Smooth muscle cell (in vitro differentiated cells): ENCODE measurements at regions not wholly inside any gene's neighbourhood (a gene's known extent, or its start where the extent isn't known, plus 50 kb on each side); places are given as distances from the start of the nearest gene placed in this dataset. TPM values are rescaled to one million over a fixed set of nuclear protein-coding genes. Genes with fewer than 3 reads are reported as not detected.

Experiments
- DNase-seq: peaks from one replicate; lab custom pipeline; 2025; ENCODE audit not compliant: unreplicated experiment; lab: John Stamatoyannopoulos, UW
- H2AFZ ChIP-seq: fragments of 200-600 bp; sonication (generic); 2 replicates; pipeline ENCODE4 v1.6.0; 2016; ENCODE audit warnings: antibody characterized with exemption, low read depth, mild to moderate bottlenecking
- H3F3A ChIP-seq: fragments of 200-600 bp; sonication (generic); 2 replicates; pipeline ENCODE4 v1.6.0; 2017; ENCODE audit warnings: antibody characterized with exemption, low read depth
- H3K27ac ChIP-seq: fragments of 200-600 bp; sonication (generic); 2 replicates; pipeline ENCODE4 v1.5.1; 2016; ENCODE audit warnings: low read depth, mild to moderate bottlenecking
- H3K27me3 ChIP-seq: fragments of 200-600 bp; sonication (generic); 2 replicates; pipeline ENCODE4 v1.6.1; 2016; ENCODE audit warnings: low read depth, mild to moderate bottlenecking
- H3K36me3 ChIP-seq: fragments of 200-600 bp; sonication (generic); 2 replicates; pipeline ENCODE4 v1.5.1; 2016; ENCODE audit warnings: low read depth
- H3K4me1 ChIP-seq: fragments of 200-600 bp; sonication (generic); 2 replicates; pipeline ENCODE4 v1.5.1; 2016; ENCODE audit warnings: low read depth
- H3K4me2 ChIP-seq: fragments of 200-600 bp; sonication (generic); 2 replicates; pipeline ENCODE4 v1.6.0; 2016; ENCODE audit warnings: mild to moderate bottlenecking
- H3K4me3 ChIP-seq: fragments of 200-600 bp; sonication (generic); 2 replicates; pipeline ENCODE4 v1.5.1; 2016; ENCODE audit warnings: mild to moderate bottlenecking
- H3K79me2 ChIP-seq: fragments of 200-600 bp; sonication (generic); 2 replicates; pipeline ENCODE4 v1.6.0; 2016; ENCODE audit warnings: low read depth, mild to moderate bottlenecking
- H3K9ac ChIP-seq: fragments of 200-600 bp; sonication (generic); 2 replicates; pipeline ENCODE4 v1.6.0; 2016; ENCODE audit warnings: low read depth
- H3K9me3 ChIP-seq: fragments of 200-600 bp; sonication (generic); replicated peaks from 2 replicates; pipeline ENCODE4 v1.5.1; 2016; ENCODE audit warnings: low read depth
- H4K20me1 ChIP-seq: fragments of 200-600 bp; sonication (generic); 2 replicates; pipeline ENCODE4 v1.6.0; 2016; ENCODE audit warnings: low read depth
- WGBS: methylation state at CpG from one replicate; pipeline ENCODE4 v1.1.7; 2016; ENCODE audit warnings: low lambda C conversion rate; 5-methylcytosine and 5-hydroxymethylcytosine counted together
- microRNA-seq: library from miRNA; unstranded; fragments of <30 nt; microRNA quantifications from one replicate; pipeline ENCODE4, GENCODE V29; 2016; ENCODE audit warnings: borderline number of aligned reads
- small RNA-seq: library from RNA; depleted of rRNA; stranded (forward); fragments of <200 nt; gene quantifications from one replicate; pipeline ENCODE3, GENCODE V24; 2014
- TF ChIP-seq, protein P1 (sequence below): fragments of 200-600 bp; sonication (generic); IDR thresholded peaks from 2 replicates; pipeline ENCODE4 v1.5.1; 2017; ENCODE audit warnings: borderline replicate concordance, mild to moderate bottlenecking, antibody characterized with exemption; ENCODE audit not compliant: insufficient read depth, poor library complexity, severe bottlenecking

DNA sequence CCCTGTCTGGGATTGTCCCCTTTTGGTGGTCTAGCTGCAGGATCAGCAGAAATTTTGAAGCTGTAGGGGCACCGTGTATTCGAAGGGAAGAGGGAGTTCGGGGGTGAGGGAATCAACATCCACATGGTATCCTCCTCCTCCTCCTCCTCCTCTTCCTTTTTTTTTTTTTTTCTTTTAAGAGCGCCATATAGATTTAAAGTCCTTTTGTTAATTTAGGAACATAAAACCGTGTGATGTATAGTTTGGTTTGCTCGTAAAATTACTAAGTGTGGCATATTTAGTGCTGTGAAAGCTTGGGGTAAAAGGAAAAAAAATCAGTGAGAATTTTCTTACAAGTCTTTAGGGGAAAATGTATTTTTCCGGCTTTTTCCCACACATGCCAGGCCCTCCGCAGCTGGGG, 50.1 kb upstream of the GSE1 start:
- DNase-seq = no peak
- Histone ChIP-seq H3K4me3 (no peak overlapping the region), H3K9me3 (no peaks in the 10 kb centered on the region), H2AFZ (no peak overlapping the region), H3K79me2 (peaks cover 92% of the 10 kb centered on the region), H3K4me2 (no peak overlapping the region), H3F3A (no peaks in the 10 kb centered on the region), H3K4me1 (peaks cover 9% of the 10 kb centered on the region), H3K9ac (no peak overlapping the region), H3K27me3 (no peaks in the 10 kb centered on the region), H4K20me1 (peaks cover 98% of the 10 kb centered on the region), H3K36me3 (no peaks in the 10 kb centered on the region), H3K27ac (peak overlapping the region; percentile 7)
- TF ChIP-seq, protein P1, sequence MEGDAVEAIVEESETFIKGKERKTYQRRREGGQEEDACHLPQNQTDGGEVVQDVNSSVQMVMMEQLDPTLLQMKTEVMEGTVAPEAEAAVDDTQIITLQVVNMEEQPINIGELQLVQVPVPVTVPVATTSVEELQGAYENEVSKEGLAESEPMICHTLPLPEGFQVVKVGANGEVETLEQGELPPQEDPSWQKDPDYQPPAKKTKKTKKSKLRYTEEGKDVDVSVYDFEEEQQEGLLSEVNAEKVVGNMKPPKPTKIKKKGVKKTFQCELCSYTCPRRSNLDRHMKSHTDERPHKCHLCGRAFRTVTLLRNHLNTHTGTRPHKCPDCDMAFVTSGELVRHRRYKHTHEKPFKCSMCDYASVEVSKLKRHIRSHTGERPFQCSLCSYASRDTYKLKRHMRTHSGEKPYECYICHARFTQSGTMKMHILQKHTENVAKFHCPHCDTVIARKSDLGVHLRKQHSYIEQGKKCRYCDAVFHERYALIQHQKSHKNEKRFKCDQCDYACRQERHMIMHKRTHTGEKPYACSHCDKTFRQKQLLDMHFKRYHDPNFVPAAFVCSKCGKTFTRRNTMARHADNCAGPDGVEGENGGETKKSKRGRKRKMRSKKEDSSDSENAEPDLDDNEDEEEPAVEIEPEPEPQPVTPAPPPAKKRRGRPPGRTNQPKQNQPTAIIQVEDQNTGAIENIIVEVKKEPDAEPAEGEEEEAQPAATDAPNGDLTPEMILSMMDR = no peak
- 77% methylated on average over 8 of the region's 8 CpGs for WGBS

Small RNA genes in the stretch of these regions (microRNA-seq; reads per million reads assigned to microRNA genes)
- gene MIR5093 = not detected

Small RNA genes in the stretch of these regions (small RNA-seq; reads per million reads assigned to genes)
- gene COX6CP16 (0.18 reads per million), gene MIR5093 (not detected)
